ENCODE measurements at regions not wholly inside any gene's neighbourhood (a gene's known extent, or its start where the extent isn't known, plus 50 kb on each side); places are given as distances from the start of the nearest gene placed in this dataset.

- Histone ChIP-seq H3K9me3 (ENCODE audit: control insufficient read depth, insufficient read depth, low read depth, low read length) (no peaks in the 10 kb centered on the region), H3K4me3 (ENCODE audit: low read depth in 2 of 2, low read length in 2 of 2) (no peak overlapping the region), H3K27me3 (ENCODE audit: control insufficient read depth, insufficient read depth, low read length) (no peaks in the 10 kb centered on the region), H3K4me1 (ENCODE audit: control insufficient read depth, insufficient read depth, low read length) (no peaks in the 10 kb centered on the region), H3K36me3 (ENCODE audit: control insufficient read depth, insufficient read depth, low read length) (no peaks in the 10 kb centered on the region), H3K27ac (ENCODE audit: low read length) (no peak overlapping the region)
- BruUV-seq (replicated peaks), result no TSS peak
- in situ Hi-C loops (cut with HindIII; ENCODE audit: low pct_unique_long_range_greater_than_20kb, low sequenced_read_pairs), result no loop called here
- CTCF ChIA-PET, result no interaction called here
- DNase-seq (ENCODE audit: low read depth, low spot score), result no peak
- POLR2A ChIA-PET, result no interaction called here
- intact Hi-C loops (cut with micrococcal nuclease; ENCODE audit: unreplicated experiment), result no loop called here
- no peak for ATAC-seq
- TF ChIP-seq CTCF (IDR thresholded peaks at IDR 0.05), result no peak
- no peak for TF ChIP-seq REST (IDR thresholded peaks at IDR 0.05; ENCODE audit: insufficient read depth in 1 of 2, low read depth in 2 of 2, low read length in 1 of 2)
- TF ChIP-seq TCF7L2 (IDR thresholded peaks at IDR 0.05; ENCODE audit: low read depth, low read length), result no peak
- TF ChIP-seq POLR2AphosphoS5 (IDR thresholded peaks at IDR 0.05; ENCODE audit: low read depth, low read length), result no peak
- TF ChIP-seq SIN3A (IDR thresholded peaks at IDR 0.05; ENCODE audit: borderline replicate concordance, insufficient read depth, low read depth, low read length), result no peak
Measured at GRCh38 chr1:163922743-163923201, 601.0 kb downstream of the NUF2 start.

GRCh38 chr1:163924041-163924440, 602.3 kb downstream of the NUF2 start:
- ChIA-PET POLR2A (no interaction called here), CTCF (no interaction called here)
- no peak overlapping the region for H3K27ac ChIP-seq (ENCODE audit: low read length)
- H3K27me3 ChIP-seq (ENCODE audit: control insufficient read depth, insufficient read depth, low read length), result no peaks in the 10 kb centered on the region
- in situ Hi-C loops (cut with HindIII; ENCODE audit: low pct_unique_long_range_greater_than_20kb, low sequenced_read_pairs), result no loop called here
- H3K9me3 ChIP-seq (ENCODE audit: control insufficient read depth, insufficient read depth, low read depth, low read length), result no peaks in the 10 kb centered on the region
- TF ChIP-seq CTCF (IDR thresholded peaks at IDR 0.05) (no peak), TCF7L2 (IDR thresholded peaks at IDR 0.05; ENCODE audit: low read depth, low read length) (no peak), POLR2AphosphoS5 (IDR thresholded peaks at IDR 0.05; ENCODE audit: low read depth, low read length) (no peak), SIN3A (IDR thresholded peaks at IDR 0.05; ENCODE audit: borderline replicate concordance, insufficient read depth, low read depth, low read length) (no peak), REST (IDR thresholded peaks at IDR 0.05; ENCODE audit: insufficient read depth in 1 of 2, low read depth in 2 of 2, low read length in 1 of 2) (no peak)
- no peaks in the 10 kb centered on the region for H3K36me3 ChIP-seq (ENCODE audit: control insufficient read depth, insufficient read depth, low read length)
- intact Hi-C loops (cut with micrococcal nuclease; ENCODE audit: unreplicated experiment), result no loop called here
- no peaks in the 10 kb centered on the region for H3K4me1 ChIP-seq (ENCODE audit: control insufficient read depth, insufficient read depth, low read length)
- no peak for DNase-seq (ENCODE audit: low read depth, low spot score)
- ATAC-seq, result no peak
- no TSS peak for BruUV-seq (replicated peaks)
- H3K4me3 ChIP-seq (ENCODE audit: low read depth in 2 of 2, low read length in 2 of 2), result no peak overlapping the region
